Psoas muscle (tissue), 7 donors: ENCODE measurements at regions not wholly inside any gene's neighbourhood (a gene's known extent, or its start where the extent isn't known, plus 50 kb on each side); places are given as distances from the start of the nearest gene placed in this dataset.

Experiments
- ATAC-seq, 4 donors: fragments of 200-7000 bp; cut with Tn5 transposase; one replicate each; pipeline ENCODE4 v1.9.1; 2020; ENCODE audit warnings: moderate library complexity in 3 of 4, mild to moderate bottlenecking in 2 of 4
- DNase-seq, 2 donors: peaks; one replicate each; pipeline ENCODE4 v3.0.0-alpha.2; 2020
- H3K27ac ChIP-seq: fragments of 200-600 bp; one replicate; pipeline ENCODE4 v1.8.0; 2022
- H3K27me3 ChIP-seq, 3 donors: fragments of 200-600 bp in 1 of 3; one replicate each; pipeline versions ENCODE4 v1.6.1 to v1.8.0; 2013 to 2022; ENCODE audit warnings: low read length in 2 of 3, mild to moderate bottlenecking in 2 of 3, moderate library complexity in 1 of 3; ENCODE audit not compliant: insufficient read depth in 3 of 3
- H3K36me3 ChIP-seq, 2 donors: fragments of 200-600 bp in 1 of 2; one replicate each; pipeline versions ENCODE4 v1.6.1 to v1.8.0; 2013 to 2022; ENCODE audit warnings: low read depth in 1 of 2, mild to moderate bottlenecking in 1 of 2, moderate library complexity in 1 of 2; ENCODE audit not compliant: insufficient read depth in 1 of 2
- H3K4me1 ChIP-seq: fragments of 200-600 bp; one replicate; pipeline ENCODE4 v1.8.0; 2022
- H3K4me3 ChIP-seq: fragments of 200-600 bp; one replicate; pipeline ENCODE4 v1.8.0; 2022; ENCODE audit warnings: mild to moderate bottlenecking
- H3K9me3 ChIP-seq: fragments of 200-600 bp; one replicate; pipeline ENCODE4 v1.8.0; 2022
- WGBS, 3 donors: extraction: QIAGEN DNeasy Blood & Tissue Kit; methylation state at CpG; one replicate each; pipeline versions ENCODE4 v1.1.6 to v1.1.7; 2013; 5-methylcytosine and 5-hydroxymethylcytosine counted together
- intact Hi-C, 2 donors: fragments of 100-400 bp; cut with DNase I; formaldehyde crosslinking; loops; one replicate each; pipeline versions ENCODE4 v1.11.0 to v1.14.2; 2022
- TF ChIP-seq, protein P1 (sequence below): fragments of 200-600 bp; IDR thresholded peaks from one replicate; pipeline ENCODE4 v1.8.0; 2022; ENCODE audit warnings: antibody characterized with exemption
- donor health status: healthy with polysubstance abuse.
- donor health status: DM: no; HTN: no; CAD: no; lungs with moderate emphysema.
- donor health status: Bipolar disorder and iron deficiency.
- donor health status: healthy.
- donor health status: DM: yes; HTN: yes; CAD: no.
- donor health status: DM: no; HTN: no; CAD: no.
- donor health status: DM: yes; HTN: yes; CAD: no.

DNA sequence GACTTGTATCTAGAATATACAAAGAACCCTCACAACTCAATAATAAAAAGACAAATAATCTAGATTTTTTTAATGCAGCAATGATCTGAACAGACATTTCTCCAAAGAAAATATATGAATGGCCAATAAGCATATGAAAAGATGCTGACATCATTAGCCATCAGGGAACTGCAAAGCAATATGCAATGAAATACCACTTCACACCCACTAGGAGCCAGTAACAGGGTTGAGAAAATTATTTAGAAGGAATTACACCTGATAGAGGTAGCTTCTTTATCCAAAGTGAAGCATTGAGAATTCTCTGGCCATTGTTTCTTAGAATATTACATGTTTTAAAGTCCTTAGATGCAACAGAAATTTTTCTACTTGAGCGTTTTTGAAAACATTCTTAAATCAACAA is 316.9 kb downstream of the KCNN2 start:
- ATAC-seq (no peak), DNase-seq (no peak)
- Histone ChIP-seq H3K27me3 (no peaks in the 10 kb centered on the region), H3K36me3 (no peaks in the 10 kb centered on the region), H3K4me1 (no peaks in the 10 kb centered on the region), H3K9me3 (no peaks in the 10 kb centered on the region), H3K27ac (no peak overlapping the region), H3K4me3 (no peak overlapping the region)
- TF ChIP-seq, protein P1, sequence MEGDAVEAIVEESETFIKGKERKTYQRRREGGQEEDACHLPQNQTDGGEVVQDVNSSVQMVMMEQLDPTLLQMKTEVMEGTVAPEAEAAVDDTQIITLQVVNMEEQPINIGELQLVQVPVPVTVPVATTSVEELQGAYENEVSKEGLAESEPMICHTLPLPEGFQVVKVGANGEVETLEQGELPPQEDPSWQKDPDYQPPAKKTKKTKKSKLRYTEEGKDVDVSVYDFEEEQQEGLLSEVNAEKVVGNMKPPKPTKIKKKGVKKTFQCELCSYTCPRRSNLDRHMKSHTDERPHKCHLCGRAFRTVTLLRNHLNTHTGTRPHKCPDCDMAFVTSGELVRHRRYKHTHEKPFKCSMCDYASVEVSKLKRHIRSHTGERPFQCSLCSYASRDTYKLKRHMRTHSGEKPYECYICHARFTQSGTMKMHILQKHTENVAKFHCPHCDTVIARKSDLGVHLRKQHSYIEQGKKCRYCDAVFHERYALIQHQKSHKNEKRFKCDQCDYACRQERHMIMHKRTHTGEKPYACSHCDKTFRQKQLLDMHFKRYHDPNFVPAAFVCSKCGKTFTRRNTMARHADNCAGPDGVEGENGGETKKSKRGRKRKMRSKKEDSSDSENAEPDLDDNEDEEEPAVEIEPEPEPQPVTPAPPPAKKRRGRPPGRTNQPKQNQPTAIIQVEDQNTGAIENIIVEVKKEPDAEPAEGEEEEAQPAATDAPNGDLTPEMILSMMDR: no peak
- WGBS, 3 donors: 63 to 81% (median 72%) methylated on average over 1 of the region's 1 CpG
- intact Hi-C loops: no loop called here

DNA sequence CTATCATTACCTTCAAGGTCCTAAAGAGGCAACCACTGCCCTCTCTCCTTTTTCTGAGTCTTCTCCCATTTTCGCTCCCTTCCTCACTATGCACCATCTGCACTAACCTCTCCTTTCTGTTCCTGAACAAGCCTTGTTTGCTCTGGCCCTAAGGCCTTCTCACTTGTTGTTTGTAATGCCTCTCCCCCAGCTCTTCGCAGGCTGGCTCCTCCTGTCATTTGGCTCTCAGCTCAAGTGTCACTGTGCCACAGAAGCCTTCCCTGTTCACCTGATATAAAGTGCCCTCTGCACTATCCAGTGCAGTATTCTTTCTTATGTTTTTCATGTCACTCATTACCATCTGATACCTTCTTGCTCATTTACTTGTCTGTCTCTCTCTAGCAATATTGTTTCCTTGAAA is 303.7 kb downstream of the KCNN2 start:
- Histone ChIP-seq H3K27ac (no peak overlapping the region), H3K9me3 (no peaks in the 10 kb centered on the region), H3K27me3 (no peaks in the 10 kb centered on the region), H3K36me3 (no peaks in the 10 kb centered on the region), H3K4me1 (no peaks in the 10 kb centered on the region), H3K4me3 (no peak overlapping the region)
- WGBS, 3 donors: 38 to 58% (median 56%) methylated on average over 2 of the region's 2 CpGs
- TF ChIP-seq, protein P1: no peak
- no peak for ATAC-seq
- no peak for DNase-seq
- intact Hi-C loops: no loop called here

DNA sequence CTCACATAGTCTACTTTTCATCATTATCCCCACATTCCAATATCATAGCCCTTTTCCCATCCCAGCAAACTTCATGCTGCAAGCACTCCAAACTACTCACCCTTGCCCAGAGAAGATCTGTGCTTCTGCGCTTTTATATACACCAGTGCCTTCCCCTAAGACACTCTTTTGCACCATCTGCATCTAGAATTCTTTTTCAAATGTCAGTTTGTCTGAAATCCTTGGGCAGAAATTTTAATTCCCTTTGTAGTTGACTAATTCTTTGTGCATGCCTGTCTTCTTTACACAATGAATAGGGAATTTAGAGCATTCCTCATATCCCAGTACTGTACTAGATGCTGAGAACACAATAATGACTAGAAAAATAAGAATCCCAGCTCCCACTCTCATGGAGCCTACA is 298.9 kb downstream of the KCNN2 start:
- Histone ChIP-seq H3K27ac (no peak overlapping the region), H3K27me3 (no peaks in the 10 kb centered on the region), H3K9me3 (no peaks in the 10 kb centered on the region), H3K4me1 (no peaks in the 10 kb centered on the region), H3K4me3 (no peak overlapping the region), H3K36me3 (no peaks in the 10 kb centered on the region)
- intact Hi-C loops: no loop called here
- TF ChIP-seq, protein P1: no peak
- DNase-seq (no peak), ATAC-seq (no peak)
- 88 to 94% (median 89%) methylated on average over 1 of the region's 1 CpG for WGBS, 3 donors

DNA sequence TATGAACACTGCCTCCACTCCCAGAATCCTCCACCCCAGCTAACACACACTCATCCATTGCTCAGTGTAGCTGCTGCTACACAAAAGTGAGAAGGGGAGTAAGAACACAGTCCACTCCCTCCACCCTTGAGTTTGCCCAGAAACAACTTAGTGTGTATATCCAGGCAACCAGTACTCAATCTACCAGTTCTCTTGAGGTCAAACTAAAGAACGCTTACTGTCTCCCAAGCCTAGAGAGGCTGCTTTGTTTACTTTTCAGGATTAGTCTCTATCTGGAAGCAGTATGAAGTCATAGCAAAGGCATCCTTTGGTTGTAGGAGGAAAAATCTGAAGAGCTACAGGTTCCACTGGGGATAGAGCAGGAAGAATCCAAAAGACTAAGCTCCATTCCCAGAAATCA is 296.3 kb downstream of the KCNN2 start:
- Histone ChIP-seq H3K4me1 (no peaks in the 10 kb centered on the region), H3K36me3 (no peaks in the 10 kb centered on the region), H3K4me3 (no peak overlapping the region), H3K9me3 (no peaks in the 10 kb centered on the region), H3K27me3 (no peaks in the 10 kb centered on the region), H3K27ac (no peak overlapping the region)
- intact Hi-C loops: no loop called here
- DNase-seq (no peak), ATAC-seq (no peak)
- TF ChIP-seq, protein P1: no peak
- WGBS, 3 donors: 54 to 70% (median 59%) methylated on average over 1 of the region's 1 CpG

DNA sequence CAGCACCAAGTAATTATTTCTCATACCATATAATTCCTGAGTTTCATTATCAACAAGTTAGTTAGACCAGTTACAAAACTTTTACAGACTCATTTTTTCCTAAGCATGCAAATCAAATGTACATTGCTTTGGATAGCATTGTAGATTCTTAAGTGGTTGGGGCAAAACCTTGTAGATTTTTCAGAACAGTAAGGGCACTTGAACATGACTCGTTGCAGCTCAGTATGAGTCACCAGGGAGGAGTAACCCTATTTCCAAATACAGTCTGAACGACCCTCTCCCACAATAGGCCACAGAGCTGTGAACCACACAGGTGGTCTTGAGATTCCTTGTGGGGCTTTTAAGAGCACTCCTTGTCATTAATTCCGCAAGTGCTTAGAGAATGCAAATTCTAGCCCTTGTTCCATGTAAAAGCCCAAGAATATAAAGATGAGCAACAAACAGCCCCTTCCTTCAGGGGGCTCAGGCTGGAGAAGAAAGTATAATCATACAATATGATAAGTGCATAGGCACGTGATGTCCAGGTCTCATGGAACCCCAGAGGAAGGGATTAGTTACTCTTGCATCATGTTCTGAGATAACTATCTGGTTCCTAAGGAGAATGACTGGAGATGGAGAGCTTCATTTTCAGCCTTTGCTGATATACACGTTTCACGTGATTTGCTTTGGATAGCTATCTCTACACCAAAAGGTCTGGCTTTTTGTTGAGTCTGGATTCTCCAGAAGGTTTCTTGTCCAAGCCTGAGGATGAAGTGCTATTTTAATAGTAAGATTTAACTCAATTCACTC is 295.7 kb downstream of the KCNN2 start:
- DNase-seq: no peak
- ATAC-seq: no peak
- H3K4me1 ChIP-seq: no peaks in the 10 kb centered on the region
- H3K9me3 ChIP-seq: no peaks in the 10 kb centered on the region
- no peaks in the 10 kb centered on the region for H3K27me3 ChIP-seq
- intact Hi-C loops: no loop called here
- no peak overlapping the region for H3K27ac ChIP-seq
- 68 to 77% (median 68%) methylated on average over 6 of the region's 6 CpGs for WGBS, 3 donors
- H3K4me3 ChIP-seq: no peak overlapping the region
- no peaks in the 10 kb centered on the region for H3K36me3 ChIP-seq
- TF ChIP-seq, protein P1: no peak
